Body of pancreas (tissue), 4 donors: ENCODE measurements at regions not wholly inside any gene's neighbourhood (a gene's known extent, or its start where the extent isn't known, plus 50 kb on each side); places are given as distances from the start of the nearest gene placed in this dataset.

Experiments used
- CTCF ChIP-seq, 7 experiments: fragments of 450-650 bp in 4 of 7; fragments of 200-600 bp in 3 of 7; sonication (generic) in 3 of 7; IDR thresholded peaks; one replicate each; pipeline ENCODE4 v1.5.1; 2016 to 2019; ENCODE audit warnings: antibody characterized with exemption in 7 of 7
- POLR2A ChIP-seq, 3 donors: fragments of 450-650 bp; IDR thresholded peaks; one replicate each; pipeline ENCODE4 v1.6.1; 2016; ENCODE audit warnings: antibody characterized with exemption in 3 of 3, mild to moderate bottlenecking in 2 of 3

GRCh38 chr14:97946641-97947040 lies 1149.5 kb downstream of the VRK1 start:
- no peak for TF ChIP-seq CTCF (IDR thresholded peaks at IDR 0.05)
- no peak for TF ChIP-seq POLR2A (IDR thresholded peaks at IDR 0.05)
